HEK293 (cell line): ENCODE measurements at regions not wholly inside any gene's neighbourhood (a gene's known extent, or its start where the extent isn't known, plus 50 kb on each side); places are given as distances from the start of the nearest gene placed in this dataset.
"Not testable (repeated sequence)": the region's sequence is repeated elsewhere in the genome, so short reads cannot be mapped to it uniquely, and the experiment has no call there.

ENCODE experiments used
- CTCF ChIA-PET: fragments of 350-600 bp; formaldehyde crosslinking; extraction: SDS; loops from one replicate; lab custom pipeline; 2021; ENCODE audit warnings: antibody characterized with exemption; lab: Yijun Ruan, JAX
- POLR2A ChIA-PET: fragments of 300-600 bp; formaldehyde crosslinking; extraction: SDS; loops from one replicate; lab custom pipeline; 2020; ENCODE audit warnings: antibody characterized with exemption, inconsistent platforms; lab: Yijun Ruan, JAX
- H3K27ac ChIP-seq: fragments of 200-500 bp; sonication (Bioruptor generic); 2 replicates; pipeline ENCODE4 v1.5.1; 2014; ENCODE audit warnings: low read depth, low read length, control low read depth, inconsistent platforms; ENCODE audit errors: extremely low read depth
- H3K36me3 ChIP-seq, 2 experiments: fragments of 200-500 bp in 1 of 2; sonication (Bioruptor generic) in 1 of 2; 1 replicate in 1 of 2; 2 replicates in 1 of 2; pipeline ENCODE4 v1.5.1; 2014 to 2017; ENCODE audit warnings: inconsistent platforms in 2 of 2, low read length in 2 of 2; ENCODE audit not compliant: control insufficient read depth in 2 of 2, insufficient read depth in 1 of 2
- H3K4me1 ChIP-seq: fragments of 200-500 bp; sonication (Bioruptor generic); 2 replicates; pipeline ENCODE4 v1.5.1; 2014; ENCODE audit warnings: mild to moderate bottlenecking, low read length, inconsistent platforms; ENCODE audit not compliant: control insufficient read depth, insufficient read depth
- H3K4me3 ChIP-seq: 2 replicates; pipeline ENCODE4 v1.5.1; 2011; ENCODE audit warnings: low read depth, mild to moderate bottlenecking, control low read depth, low read length, moderate library complexity
- H3K9me3 ChIP-seq: fragments of 200-500 bp; sonication (Bioruptor generic); 2 replicates; pipeline ENCODE4 v1.5.1; 2014; ENCODE audit warnings: low read depth, low read length, inconsistent platforms; ENCODE audit not compliant: control insufficient read depth, insufficient read depth
- GLIS1 ChIP-seq: fragments of 450-650 bp; formaldehyde crosslinking; IDR thresholded peaks from 2 replicates; pipeline ENCODE4 v1.5.1; 2016; ENCODE audit warnings: missing biosample characterization, missing genetic modification characterization
- IKZF3 ChIP-seq: fragments of 450-650 bp; IDR thresholded peaks from 2 replicates; pipeline ENCODE4 v1.5.0; 2018; ENCODE audit warnings: missing biosample characterization, mild to moderate bottlenecking, missing genetic modification characterization, moderate library complexity
- INSM2 ChIP-seq: fragments of 450-650 bp; formaldehyde crosslinking; IDR thresholded peaks from 2 replicates; pipeline ENCODE4 v1.5.1; 2016; ENCODE audit warnings: missing biosample characterization, missing genetic modification characterization
- KLF7 ChIP-seq: fragments of 450-650 bp; formaldehyde crosslinking; IDR thresholded peaks from 2 replicates; pipeline ENCODE4 v1.5.1; 2016; ENCODE audit warnings: missing biosample characterization, missing genetic modification characterization, borderline replicate concordance
- KLF8 ChIP-seq: fragments of 450-650 bp; formaldehyde crosslinking; IDR thresholded peaks from 2 replicates; pipeline ENCODE4 v1.5.1; 2016; ENCODE audit warnings: missing biosample characterization, missing genetic modification characterization
- ZBTB1 ChIP-seq: fragments of 450-650 bp; formaldehyde crosslinking; IDR thresholded peaks from 2 replicates; pipeline ENCODE4 v1.5.1; 2016; ENCODE audit warnings: missing biosample characterization, missing genetic modification characterization
- ZBTB10 ChIP-seq: fragments of 450-650 bp; formaldehyde crosslinking; IDR thresholded peaks from 2 replicates; pipeline ENCODE4 v1.5.1; 2016; ENCODE audit warnings: missing biosample characterization, missing genetic modification characterization
- ZBTB11 ChIP-seq: fragments of 450-650 bp; formaldehyde crosslinking; conservative IDR thresholded peaks from 2 replicates; pipeline ENCODE4 v1.5.1; 2016; ENCODE audit warnings: low read depth, missing biosample characterization, missing genetic modification characterization
- ZBTB6 ChIP-seq: fragments of 450-650 bp; formaldehyde crosslinking; IDR thresholded peaks from 2 replicates; pipeline ENCODE4 v1.5.1; 2017; ENCODE audit warnings: missing biosample characterization, missing genetic modification characterization
- ZNF10 ChIP-seq: fragments of 450-650 bp; formaldehyde crosslinking; IDR thresholded peaks from 2 replicates; pipeline ENCODE4 v1.5.1; 2017; ENCODE audit warnings: missing biosample characterization, missing genetic modification characterization
- ZNF169 ChIP-seq: fragments of 450-650 bp; formaldehyde crosslinking; IDR thresholded peaks from 2 replicates; pipeline ENCODE4 v1.5.1; 2016; ENCODE audit warnings: missing biosample characterization, missing genetic modification characterization
- ZNF18 ChIP-seq: fragments of 450-650 bp; formaldehyde crosslinking; IDR thresholded peaks from 2 replicates; pipeline ENCODE4 v1.5.1; 2016; ENCODE audit warnings: missing biosample characterization, missing genetic modification characterization
- ZNF366 ChIP-seq: fragments of 450-650 bp; formaldehyde crosslinking; conservative IDR thresholded peaks from 2 replicates; pipeline ENCODE4 v1.5.1; 2016; ENCODE audit warnings: missing biosample characterization, missing genetic modification characterization
- ZNF398 ChIP-seq: fragments of 450-650 bp; formaldehyde crosslinking; IDR thresholded peaks from 2 replicates; pipeline ENCODE4 v1.5.1; 2017; ENCODE audit warnings: missing biosample characterization, missing genetic modification characterization
- ZNF426 ChIP-seq: fragments of 450-650 bp; formaldehyde crosslinking; IDR thresholded peaks from 2 replicates; pipeline ENCODE4 v1.5.1; 2017; ENCODE audit warnings: missing biosample characterization, missing genetic modification characterization, mild to moderate bottlenecking, inconsistent platforms, moderate library complexity
- ZNF658 ChIP-seq: fragments of 450-650 bp; formaldehyde crosslinking; IDR thresholded peaks from 2 replicates; pipeline ENCODE4; 2016; ENCODE audit warnings: missing biosample characterization, missing genetic modification characterization

GRCh38 chr6:111949546-111949945, 76.3 kb upstream of the FYN start:
- Histone ChIP-seq H3K9me3 (no peaks in the 10 kb centered on the region), H3K4me3 (no peak overlapping the region), H3K27ac (no peak overlapping the region), H3K36me3 (no peaks in the 10 kb centered on the region), H3K4me1 (no peaks in the 10 kb centered on the region; the same call in none of the 2 replicates)
- ChIA-PET POLR2A (no interaction called here), CTCF (interaction anchor here (0.7 kb wide), 1 partner anchor 11 kb away, joined by 3 read pairs; no protein-coding TSS in a partner anchor)
- no peak for TF ChIP-seq ZNF426
- TF ChIP-seq INSM2 (tag by site-specific recombination), result no peak

- CTCF ChIA-PET, result interaction anchor here (0.7 to 0.8 kb wide), 2 partner anchors 11 to 47 kb away, joined by 3 to 4 read pairs; no protein-coding TSS in a partner anchor
- H3K4me1 ChIP-seq, H3K9me3 ChIP-seq, H3K4me3 ChIP-seq, POLR2A ChIA-PET, H3K27ac ChIP-seq, H3K36me3 ChIP-seq: not testable (repeated sequence)
- peak; percentile 89 for TF ChIP-seq ZNF366 (tag by site-specific recombination)
Observed at GRCh38 chr6:111949984-111950383, 76.7 kb upstream of the FYN start.

- H3K4me3 ChIP-seq, result no peak overlapping the region
- ChIA-PET POLR2A (no interaction called here), CTCF (interaction anchor here (0.6 to 0.8 kb wide), 3 partner anchors 16 to 77 kb away, joined by 3 to 6 read pairs (median 4); no protein-coding TSS in a partner anchor)
- H3K4me1 ChIP-seq, result no peaks in the 10 kb centered on the region; the same call in none of the 2 replicates
- H3K27ac ChIP-seq, result no peak overlapping the region
- no peaks in the 10 kb centered on the region for H3K9me3 ChIP-seq
- H3K36me3 ChIP-seq, result no peaks in the 10 kb centered on the region
- TF ChIP-seq KLF8 (tag by site-specific recombination), result no peak
- no peak for TF ChIP-seq ZBTB11
- no peak for TF ChIP-seq ZBTB10 (tag by site-specific recombination)
- no peak for TF ChIP-seq ZNF658 (tag by site-specific recombination)
- no peak for TF ChIP-seq IKZF3 (tag by site-specific recombination)
- TF ChIP-seq ZBTB1 (tag by site-specific recombination), result no peak
- peak; percentile 68 for TF ChIP-seq GLIS1
- TF ChIP-seq ZBTB6 (tag by site-specific recombination), result no peak
- TF ChIP-seq KLF7 (tag by site-specific recombination), result no peak
- no peak for TF ChIP-seq ZNF18 (tag by site-specific recombination)
- peak; percentile 14; the same call in 1 of the 2 replicates for TF ChIP-seq ZNF398 (tag by site-specific recombination)
- no peak for TF ChIP-seq ZNF169
- no peak for TF ChIP-seq ZNF10 (tag by site-specific recombination)
Observed at GRCh38 chr6:111950661-111951496, 77.6 kb upstream of the FYN start.
